ENCODE measurements at regions not wholly inside any gene's neighbourhood (a gene's known extent, or its start where the extent isn't known, plus 50 kb on each side); places are given as distances from the start of the nearest gene placed in this dataset.

GRCh38 chr9:13786711-13787110 lies 507.2 kb upstream of the MPDZ start:
- H3K27ac ChIP-seq (ENCODE audit: low read length): no peak overlapping the region
- no peak overlapping the region for H3K4me3 ChIP-seq (ENCODE audit: low read depth in 1 of 2, low read length in 2 of 2)
- H3K4me1 ChIP-seq (ENCODE audit: control insufficient read depth in 1 of 2, insufficient read depth in 2 of 2, low read length in 2 of 2): peaks cover 0 to 3% of the 10 kb centered on the region in 2 donors
- H3K36me3 ChIP-seq (ENCODE audit: control insufficient read depth in 1 of 2, insufficient read depth in 2 of 2, low read length in 2 of 2): no peaks in the 10 kb centered on the region
- H3K27me3 ChIP-seq (ENCODE audit: low read depth, low read length): no peaks in the 10 kb centered on the region
- H3K9me3 ChIP-seq (ENCODE audit: control insufficient read depth in 1 of 2, low read length in 2 of 2): no peaks in the 10 kb centered on the region

- Histone ChIP-seq H3K36me3 (ENCODE audit: control insufficient read depth in 1 of 2, insufficient read depth in 2 of 2, low read length in 2 of 2) (no peaks in the 10 kb centered on the region), H3K27ac (ENCODE audit: low read length) (no peak overlapping the region), H3K27me3 (ENCODE audit: low read depth, low read length) (no peaks in the 10 kb centered on the region), H3K4me3 (ENCODE audit: low read depth in 1 of 2, low read length in 2 of 2) (no peak overlapping the region), H3K4me1 (ENCODE audit: control insufficient read depth in 1 of 2, insufficient read depth in 2 of 2, low read length in 2 of 2) (peaks cover 0 to 3% of the 10 kb centered on the region in 2 donors), H3K9me3 (ENCODE audit: control insufficient read depth in 1 of 2, low read length in 2 of 2) (no peaks in the 10 kb centered on the region)
Measured at GRCh38 chr9:13786131-13786530, 506.6 kb upstream of the MPDZ start.

GRCh38 chr9:13779106-13779505 lies 499.6 kb upstream of the MPDZ start:
- Histone ChIP-seq H3K9me3 (ENCODE audit: control insufficient read depth in 1 of 2, low read length in 2 of 2) (no peaks in the 10 kb centered on the region), H3K27ac (ENCODE audit: low read length) (no peak overlapping the region), H3K36me3 (ENCODE audit: control insufficient read depth in 1 of 2, insufficient read depth in 2 of 2, low read length in 2 of 2) (no peaks in the 10 kb centered on the region), H3K4me1 (ENCODE audit: control insufficient read depth in 1 of 2, insufficient read depth in 2 of 2, low read length in 2 of 2) (no peaks in the 10 kb centered on the region), H3K27me3 (ENCODE audit: low read depth, low read length) (no peaks in the 10 kb centered on the region), H3K4me3 (ENCODE audit: low read depth in 1 of 2, low read length in 2 of 2) (no peak overlapping the region)

GRCh38 chr9:13778631-13779030 lies 499.1 kb upstream of the MPDZ start:
- H3K27ac ChIP-seq (ENCODE audit: low read length): no peak overlapping the region
- no peaks in the 10 kb centered on the region for H3K27me3 ChIP-seq (ENCODE audit: low read depth, low read length)
- H3K9me3 ChIP-seq (ENCODE audit: control insufficient read depth in 1 of 2, low read length in 2 of 2): no peaks in the 10 kb centered on the region
- H3K36me3 ChIP-seq (ENCODE audit: control insufficient read depth in 1 of 2, insufficient read depth in 2 of 2, low read length in 2 of 2): no peaks in the 10 kb centered on the region
- no peak overlapping the region for H3K4me3 ChIP-seq (ENCODE audit: low read depth in 1 of 2, low read length in 2 of 2)
- no peaks in the 10 kb centered on the region for H3K4me1 ChIP-seq (ENCODE audit: control insufficient read depth in 1 of 2, insufficient read depth in 2 of 2, low read length in 2 of 2)

- Histone ChIP-seq H3K36me3 (ENCODE audit: control insufficient read depth in 1 of 2, insufficient read depth in 2 of 2, low read length in 2 of 2) (no peaks in the 10 kb centered on the region), H3K27ac (ENCODE audit: low read length) (no peak overlapping the region), H3K27me3 (ENCODE audit: low read depth, low read length) (no peaks in the 10 kb centered on the region), H3K4me3 (ENCODE audit: low read depth in 1 of 2, low read length in 2 of 2) (no peak overlapping the region), H3K4me1 (ENCODE audit: control insufficient read depth in 1 of 2, insufficient read depth in 2 of 2, low read length in 2 of 2) (no peaks in the 10 kb centered on the region), H3K9me3 (ENCODE audit: control insufficient read depth in 1 of 2, low read length in 2 of 2) (no peaks in the 10 kb centered on the region)
Measured at GRCh38 chr9:13770956-13771355, 491.5 kb upstream of the MPDZ start.

GRCh38 chr9:13769641-13770040 lies 490.1 kb upstream of the MPDZ start:
- H3K27ac ChIP-seq (ENCODE audit: low read length): no peak overlapping the region
- H3K4me1 ChIP-seq (ENCODE audit: control insufficient read depth in 1 of 2, insufficient read depth in 2 of 2, low read length in 2 of 2): no peaks in the 10 kb centered on the region
- H3K9me3 ChIP-seq (ENCODE audit: control insufficient read depth in 1 of 2, low read length in 2 of 2): no peaks in the 10 kb centered on the region
- H3K27me3 ChIP-seq (ENCODE audit: low read depth, low read length): no peaks in the 10 kb centered on the region
- H3K4me3 ChIP-seq (ENCODE audit: low read depth in 1 of 2, low read length in 2 of 2): no peak overlapping the region
- no peaks in the 10 kb centered on the region for H3K36me3 ChIP-seq (ENCODE audit: control insufficient read depth in 1 of 2, insufficient read depth in 2 of 2, low read length in 2 of 2)

GRCh38 chr9:13769006-13769405 lies 489.5 kb upstream of the MPDZ start:
- H3K36me3 ChIP-seq (ENCODE audit: control insufficient read depth in 1 of 2, insufficient read depth in 2 of 2, low read length in 2 of 2): no peaks in the 10 kb centered on the region
- H3K4me1 ChIP-seq (ENCODE audit: control insufficient read depth in 1 of 2, insufficient read depth in 2 of 2, low read length in 2 of 2): no peaks in the 10 kb centered on the region
- H3K27me3 ChIP-seq (ENCODE audit: low read depth, low read length): no peaks in the 10 kb centered on the region
- no peaks in the 10 kb centered on the region for H3K9me3 ChIP-seq (ENCODE audit: control insufficient read depth in 1 of 2, low read length in 2 of 2)
- no peak overlapping the region for H3K4me3 ChIP-seq (ENCODE audit: low read depth in 1 of 2, low read length in 2 of 2)
- no peak overlapping the region for H3K27ac ChIP-seq (ENCODE audit: low read length)

GRCh38 chr9:13762209-13762608 lies 482.7 kb upstream of the MPDZ start:
- H3K4me1 ChIP-seq (ENCODE audit: control insufficient read depth in 1 of 2, insufficient read depth in 2 of 2, low read length in 2 of 2): no peaks in the 10 kb centered on the region
- H3K9me3 ChIP-seq (ENCODE audit: control insufficient read depth in 1 of 2, low read length in 2 of 2): no peaks in the 10 kb centered on the region

GRCh38 chr9:13759551-13759950 lies 480.1 kb upstream of the MPDZ start:
- Histone ChIP-seq H3K27me3 (ENCODE audit: low read depth, low read length) (no peaks in the 10 kb centered on the region), H3K4me3 (ENCODE audit: low read depth in 1 of 2, low read length in 2 of 2) (no peak overlapping the region)

More at GRCh38 chr9:13762209-13762608, 482.7 kb upstream of the MPDZ start:
- no peaks in the 10 kb centered on the region for H3K27me3 ChIP-seq (ENCODE audit: low read depth, low read length)
- H3K4me3 ChIP-seq (ENCODE audit: low read depth in 1 of 2, low read length in 2 of 2): no peak overlapping the region
- no peaks in the 10 kb centered on the region for H3K36me3 ChIP-seq (ENCODE audit: control insufficient read depth in 1 of 2, insufficient read depth in 2 of 2, low read length in 2 of 2)
- no peak overlapping the region for H3K27ac ChIP-seq (ENCODE audit: low read length)

GRCh38 chr9:13758936-13759335 lies 479.4 kb upstream of the MPDZ start:
- Histone ChIP-seq H3K36me3 (ENCODE audit: control insufficient read depth in 1 of 2, insufficient read depth in 2 of 2, low read length in 2 of 2) (no peaks in the 10 kb centered on the region), H3K9me3 (ENCODE audit: control insufficient read depth in 1 of 2, low read length in 2 of 2) (no peaks in the 10 kb centered on the region), H3K4me3 (ENCODE audit: low read depth in 1 of 2, low read length in 2 of 2) (no peak overlapping the region), H3K27me3 (ENCODE audit: low read depth, low read length) (no peaks in the 10 kb centered on the region), H3K4me1 (ENCODE audit: control insufficient read depth in 1 of 2, insufficient read depth in 2 of 2, low read length in 2 of 2) (no peaks in the 10 kb centered on the region), H3K27ac (ENCODE audit: low read length) (no peak overlapping the region)

More at GRCh38 chr9:13759551-13759950, 480.1 kb upstream of the MPDZ start:
- H3K36me3 ChIP-seq (ENCODE audit: control insufficient read depth in 1 of 2, insufficient read depth in 2 of 2, low read length in 2 of 2): no peaks in the 10 kb centered on the region
- no peaks in the 10 kb centered on the region for H3K4me1 ChIP-seq (ENCODE audit: control insufficient read depth in 1 of 2, insufficient read depth in 2 of 2, low read length in 2 of 2)
- H3K9me3 ChIP-seq (ENCODE audit: control insufficient read depth in 1 of 2, low read length in 2 of 2): no peaks in the 10 kb centered on the region
- H3K27ac ChIP-seq (ENCODE audit: low read length): no peak overlapping the region

GRCh38 chr9:13756943-13757342 lies 477.5 kb upstream of the MPDZ start:
- no peaks in the 10 kb centered on the region for H3K36me3 ChIP-seq (ENCODE audit: control insufficient read depth in 1 of 2, insufficient read depth in 2 of 2, low read length in 2 of 2)
- H3K9me3 ChIP-seq (ENCODE audit: control insufficient read depth in 1 of 2, low read length in 2 of 2): no peaks in the 10 kb centered on the region
- H3K27ac ChIP-seq (ENCODE audit: low read length): no peak overlapping the region
- no peak overlapping the region for H3K4me3 ChIP-seq (ENCODE audit: low read depth in 1 of 2, low read length in 2 of 2)
- no peaks in the 10 kb centered on the region for H3K27me3 ChIP-seq (ENCODE audit: low read depth, low read length)
- no peaks in the 10 kb centered on the region for H3K4me1 ChIP-seq (ENCODE audit: control insufficient read depth in 1 of 2, insufficient read depth in 2 of 2, low read length in 2 of 2)

- Histone ChIP-seq H3K27me3 (ENCODE audit: low read depth, low read length) (no peaks in the 10 kb centered on the region), H3K27ac (ENCODE audit: low read length) (no peak overlapping the region), H3K4me1 (ENCODE audit: control insufficient read depth in 1 of 2, insufficient read depth in 2 of 2, low read length in 2 of 2) (no peaks in the 10 kb centered on the region), H3K9me3 (ENCODE audit: control insufficient read depth in 1 of 2, low read length in 2 of 2) (no peaks in the 10 kb centered on the region), H3K36me3 (ENCODE audit: control insufficient read depth in 1 of 2, insufficient read depth in 2 of 2, low read length in 2 of 2) (no peaks in the 10 kb centered on the region), H3K4me3 (ENCODE audit: low read depth in 1 of 2, low read length in 2 of 2) (no peak overlapping the region)
Measured at GRCh38 chr9:13755551-13755950, 476.1 kb upstream of the MPDZ start.

Measured in muscle layer of duodenum (tissue), 2 donors.